ENCODE measurements at regions not wholly inside any gene's neighbourhood (a gene's known extent, or its start where the extent isn't known, plus 50 kb on each side); places are given as distances from the start of the nearest gene placed in this dataset.

DNA sequence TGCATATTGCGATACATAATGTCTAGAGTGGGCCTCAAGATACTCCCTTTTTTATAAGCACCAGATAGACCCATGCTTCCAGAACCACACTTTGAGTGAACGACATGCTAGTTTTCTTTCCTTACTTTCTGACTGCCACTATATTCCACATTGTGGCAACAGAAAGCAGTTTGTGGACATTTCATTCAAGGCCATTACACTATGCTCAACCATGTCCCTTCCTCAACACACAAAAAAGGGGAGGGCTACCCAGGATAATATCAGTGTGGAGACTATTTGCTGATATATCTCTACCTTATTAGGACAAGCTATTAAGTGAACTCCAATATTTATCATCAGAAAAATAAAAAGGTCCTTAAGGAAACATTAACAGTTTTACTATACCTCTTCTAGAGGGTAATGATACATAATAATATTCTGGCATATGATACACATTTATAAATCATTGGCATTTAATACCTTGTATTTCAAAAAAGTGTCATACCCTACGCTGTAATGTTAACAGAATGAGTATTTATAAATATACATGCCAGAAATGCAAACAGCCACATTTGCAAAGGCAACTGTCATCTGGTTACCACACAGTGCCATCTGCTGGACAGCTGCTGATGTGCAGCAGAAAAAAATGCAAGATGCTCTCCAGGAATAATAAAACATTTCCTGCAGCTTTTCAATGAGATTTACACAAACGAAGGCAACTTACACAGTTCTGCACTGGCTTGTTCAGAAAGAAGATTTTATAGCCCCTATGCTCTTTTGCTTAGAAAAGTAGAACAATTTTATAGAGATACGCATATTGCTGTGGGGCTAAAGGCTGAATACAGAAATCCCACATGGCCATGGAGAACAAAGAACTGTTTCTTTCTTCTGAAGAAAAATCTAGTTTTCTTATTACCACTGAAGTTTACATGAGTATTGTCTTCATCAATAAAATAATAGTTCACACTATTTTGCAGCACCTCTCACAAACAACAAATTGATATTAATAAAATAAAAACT lies 182.2 kb upstream of the GRIP1 start:
- H3K4me3 ChIP-seq (ENCODE audit: low read depth, low read length) = no peak overlapping the region
- DNase-seq (ENCODE audit: low read depth) = peak; percentile 18
- peak; percentile 94 for TF ChIP-seq CTCF (IDR thresholded peaks at IDR 0.05; ENCODE audit: control insufficient read depth, extremely low read depth, insufficient read depth)

DNA sequence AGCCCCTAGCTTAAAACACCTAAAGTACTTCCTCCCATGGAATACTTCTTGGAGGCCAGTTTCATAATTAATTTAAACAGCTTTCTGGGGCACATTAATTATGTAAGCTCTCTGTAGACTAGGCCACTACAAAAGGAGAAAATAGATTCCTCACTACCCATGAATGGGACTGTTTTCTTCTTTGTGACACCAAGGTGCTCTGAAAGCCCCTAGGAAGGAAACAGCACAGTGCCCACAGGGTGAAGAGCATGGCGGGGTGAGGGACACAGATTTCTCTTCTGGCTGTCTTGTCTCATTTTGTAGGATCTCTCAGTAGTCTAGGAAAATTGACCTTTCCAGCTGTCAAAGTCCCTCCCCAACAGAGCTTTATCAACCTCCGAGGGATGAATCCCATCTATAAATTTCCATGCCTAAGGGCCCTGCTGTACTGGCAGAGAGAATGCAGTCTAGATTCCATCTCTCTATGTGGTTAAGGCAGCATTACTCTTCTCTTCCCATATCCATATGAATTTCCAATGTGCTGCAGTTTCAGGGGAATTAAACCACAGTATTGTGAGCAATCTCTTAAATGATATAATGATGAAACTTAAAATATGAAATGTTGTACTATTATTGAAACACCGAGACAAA lies 183.6 kb upstream of the GRIP1 start:
- no peak for DNase-seq (ENCODE audit: low read depth)
- no peak for TF ChIP-seq CTCF (IDR thresholded peaks at IDR 0.05; ENCODE audit: control insufficient read depth, extremely low read depth, insufficient read depth)
- H3K4me3 ChIP-seq (ENCODE audit: low read depth, low read length) = no peak overlapping the region

GRCh38 chr12:66863276-66863675 lies 184.4 kb upstream of the GRIP1 start:
- no peak overlapping the region for H3K4me3 ChIP-seq (ENCODE audit: low read depth, low read length)
- DNase-seq (ENCODE audit: low read depth) = no peak
- no peak for TF ChIP-seq CTCF (IDR thresholded peaks at IDR 0.05; ENCODE audit: control insufficient read depth, extremely low read depth, insufficient read depth)

GRCh38 chr12:66877925-66878324 lies 199.0 kb upstream of the GRIP1 start:
- DNase-seq (ENCODE audit: low read depth) = no peak
- H3K4me3 ChIP-seq (ENCODE audit: low read depth, low read length) = no peak overlapping the region
- TF ChIP-seq CTCF (IDR thresholded peaks at IDR 0.05; ENCODE audit: control insufficient read depth, extremely low read depth, insufficient read depth) = no peak

- no peak overlapping the region for H3K4me3 ChIP-seq (ENCODE audit: low read depth, low read length)
- no peak for DNase-seq (ENCODE audit: low read depth)
- TF ChIP-seq CTCF (IDR thresholded peaks at IDR 0.05; ENCODE audit: control insufficient read depth, extremely low read depth, insufficient read depth) = no peak
Measured at GRCh38 chr12:66879409-66879808, 200.5 kb upstream of the GRIP1 start.

DNA sequence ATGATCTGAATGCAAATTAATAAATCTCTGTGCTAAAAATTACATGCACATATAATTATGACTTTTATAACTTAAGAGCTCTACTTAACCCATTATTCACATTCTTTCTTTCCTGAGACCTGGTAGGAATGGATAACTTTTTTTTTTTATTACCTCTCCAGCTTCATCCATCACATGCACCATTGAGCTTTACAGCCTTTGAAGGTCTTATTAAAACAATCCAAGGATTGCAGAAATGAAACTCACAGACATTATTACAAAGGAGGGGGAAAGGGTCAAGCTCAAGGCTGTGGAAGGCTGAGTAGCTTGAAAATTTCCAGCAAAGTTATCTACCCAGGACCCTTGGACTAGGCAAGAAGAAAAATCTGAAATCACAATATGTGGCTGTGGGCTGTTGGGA lies 202.5 kb upstream of the GRIP1 start:
- H3K4me3 ChIP-seq (ENCODE audit: low read depth, low read length) = no peak overlapping the region
- no peak for TF ChIP-seq CTCF (IDR thresholded peaks at IDR 0.05; ENCODE audit: control insufficient read depth, extremely low read depth, insufficient read depth)
- no peak for DNase-seq (ENCODE audit: low read depth)

Data from LNCaP clone FGC (cell line).